ENCODE measurements at regions not wholly inside any gene's neighbourhood (a gene's known extent, or its start where the extent isn't known, plus 50 kb on each side); places are given as distances from the start of the nearest gene placed in this dataset.
A peak's percentile ranks its signal among the peaks of the same experiment; 100 is the strongest.
"Not testable (repeated sequence)": the region's sequence is repeated elsewhere in the genome, so short reads cannot be mapped to it uniquely, and the experiment has no call there.

DNA sequence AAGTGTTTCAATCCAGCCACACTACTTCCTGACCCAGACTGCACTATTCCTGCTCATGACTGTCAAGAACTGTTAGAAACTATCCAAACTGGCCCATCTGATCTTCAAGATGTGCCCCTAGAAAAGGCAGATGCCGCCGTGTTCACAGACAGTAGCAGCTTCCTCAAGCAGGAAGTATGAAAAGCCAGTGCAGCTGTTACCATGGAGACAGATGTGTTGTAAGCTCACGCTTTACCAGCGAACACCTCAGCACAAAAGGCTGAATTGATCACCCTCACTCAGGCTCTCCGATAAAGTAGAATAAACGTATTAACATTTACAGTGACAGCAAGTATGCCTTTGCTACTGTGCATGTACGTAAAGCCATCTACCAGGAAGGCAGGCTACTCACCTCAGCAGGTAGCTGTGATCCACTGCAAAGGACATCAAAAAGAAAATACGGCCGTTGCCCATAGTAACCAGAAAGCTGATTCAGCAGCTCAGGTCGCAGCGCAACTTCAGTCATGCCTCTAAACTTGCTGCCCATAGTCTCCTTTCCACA, 132.9 kb upstream of the ROPN1B start:
- not testable (repeated sequence) for H3K4me3 ChIP-seq (ENCODE audit: low read length in 2 of 2); H3K9me3 ChIP-seq (replicated peaks in 1 of 2; ENCODE audit: control insufficient read depth in 2 of 2, insufficient read depth in 1 of 2, low read depth in 1 of 2, low read length in 2 of 2); H2BK5ac ChIP-seq (ENCODE audit: low read length); H3K27me3 ChIP-seq (ENCODE audit: control insufficient read depth in 3 of 3, insufficient read depth in 3 of 3, low read depth in 1 of 3, low read length in 3 of 3); H3K18ac ChIP-seq (ENCODE audit: low read length); H2BK120ac ChIP-seq (ENCODE audit: low read depth, low read length); H3K27ac ChIP-seq (replicated peaks; ENCODE audit: low read length); H3K4ac ChIP-seq (ENCODE audit: low read length); H3K9ac ChIP-seq (ENCODE audit: low read depth, low read length, poor library complexity); H3K23ac ChIP-seq (ENCODE audit: low read depth, low read length, poor library complexity); H4K91ac ChIP-seq (ENCODE audit: low read depth, low read length, poor library complexity); H3K14ac ChIP-seq (ENCODE audit: low read length); H2BK15ac ChIP-seq (ENCODE audit: low read length); H3K4me1 ChIP-seq (ENCODE audit: control insufficient read depth in 2 of 2, insufficient read depth in 1 of 2, low read depth in 1 of 2, low read length in 2 of 2); H3K79me1 ChIP-seq (ENCODE audit: low read depth, low read length); H3K4me2 ChIP-seq (ENCODE audit: insufficient read depth, low read length, poor library complexity, severe bottlenecking); H2AK5ac ChIP-seq (ENCODE audit: low read depth, low read length); H4K8ac ChIP-seq (ENCODE audit: low read depth, low read length); H3K36me3 ChIP-seq (replicated peaks in 1 of 2; ENCODE audit: control insufficient read depth in 2 of 2, insufficient read depth in 2 of 2, low read length in 2 of 2); DNase-seq (ENCODE audit: low spot score); H2BK12ac ChIP-seq (ENCODE audit: low read length)
- no CpG with 5 or more reads among the region's 11 CpGs for WGBS, 2 donors (ENCODE audit: extremely low coverage in 2 of 2, insufficient read length in 2 of 2, insufficient replicate concordance in 1 of 2)
- peak overlapping the region; percentile 49 for H2AFZ ChIP-seq (ENCODE audit: low read length)

DNA sequence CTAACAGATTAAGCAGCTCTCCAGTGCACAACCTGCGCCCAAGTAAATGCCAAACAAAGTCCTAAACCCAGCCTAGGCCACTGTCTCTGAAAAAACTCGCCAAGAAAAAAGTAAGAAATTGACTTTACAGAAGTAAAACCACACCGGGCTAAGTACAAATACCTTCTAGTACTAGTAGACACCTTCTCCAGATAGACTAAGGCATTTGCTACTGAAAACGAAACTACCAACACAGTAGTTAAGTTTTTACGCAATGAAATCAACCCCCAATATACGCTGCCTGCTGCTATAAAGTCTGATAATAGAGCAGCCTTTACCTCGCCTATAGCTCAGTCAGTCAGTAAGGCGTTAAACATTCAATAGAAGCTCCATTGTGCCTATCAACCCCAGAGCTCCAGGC, 132.2 kb upstream of the ROPN1B start:
- WGBS, 2 donors (ENCODE audit: extremely low coverage in 2 of 2, insufficient read length in 2 of 2, insufficient replicate concordance in 1 of 2): no CpG with 5 or more reads among the region's 8 CpGs
- H3K4ac ChIP-seq (ENCODE audit: low read length); H2BK12ac ChIP-seq (ENCODE audit: low read length); H3K4me1 ChIP-seq (ENCODE audit: control insufficient read depth in 2 of 2, insufficient read depth in 1 of 2, low read depth in 1 of 2, low read length in 2 of 2); H4K8ac ChIP-seq (ENCODE audit: low read depth, low read length); H2AK5ac ChIP-seq (ENCODE audit: low read depth, low read length); H3K79me1 ChIP-seq (ENCODE audit: low read depth, low read length); H4K91ac ChIP-seq (ENCODE audit: low read depth, low read length, poor library complexity); H2AFZ ChIP-seq (ENCODE audit: low read length); H3K4me3 ChIP-seq (ENCODE audit: low read length in 2 of 2); H3K9me3 ChIP-seq (replicated peaks in 1 of 2; ENCODE audit: control insufficient read depth in 2 of 2, insufficient read depth in 1 of 2, low read depth in 1 of 2, low read length in 2 of 2); H3K18ac ChIP-seq (ENCODE audit: low read length); H3K4me2 ChIP-seq (ENCODE audit: insufficient read depth, low read length, poor library complexity, severe bottlenecking); H3K27ac ChIP-seq (replicated peaks; ENCODE audit: low read length); H2BK120ac ChIP-seq (ENCODE audit: low read depth, low read length); H3K14ac ChIP-seq (ENCODE audit: low read length); H3K9ac ChIP-seq (ENCODE audit: low read depth, low read length, poor library complexity); H3K36me3 ChIP-seq (replicated peaks in 1 of 2; ENCODE audit: control insufficient read depth in 2 of 2, insufficient read depth in 2 of 2, low read length in 2 of 2); H3K27me3 ChIP-seq (ENCODE audit: control insufficient read depth in 3 of 3, insufficient read depth in 3 of 3, low read depth in 1 of 3, low read length in 3 of 3); H2BK15ac ChIP-seq (ENCODE audit: low read length); H2BK5ac ChIP-seq (ENCODE audit: low read length); DNase-seq (ENCODE audit: low spot score); H3K23ac ChIP-seq (ENCODE audit: low read depth, low read length, poor library complexity): not testable (repeated sequence)

DNA sequence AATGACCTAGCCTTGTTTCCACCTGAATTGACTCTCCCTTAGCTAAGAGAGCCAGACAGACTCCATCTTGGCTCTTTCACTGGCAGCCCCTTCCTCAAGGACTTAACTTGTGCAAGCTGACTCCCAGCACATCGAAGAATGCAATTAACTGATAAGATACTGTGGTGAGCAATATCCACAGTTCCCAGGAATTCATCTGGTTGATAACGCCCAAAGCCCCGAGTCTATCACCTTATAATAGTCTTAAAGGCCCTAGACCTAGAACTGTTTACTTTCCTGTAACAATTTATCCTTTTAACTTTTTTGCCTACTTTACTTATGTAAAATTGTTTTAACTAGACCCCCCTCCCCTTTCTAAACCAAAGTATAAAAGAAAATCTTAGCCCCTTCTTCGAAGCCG, 130.1 kb upstream of the ROPN1B start:
- not testable (repeated sequence) for H2BK5ac ChIP-seq (ENCODE audit: low read length); H2AFZ ChIP-seq (ENCODE audit: low read length); H3K14ac ChIP-seq (ENCODE audit: low read length); H3K79me1 ChIP-seq (ENCODE audit: low read depth, low read length); DNase-seq (ENCODE audit: low spot score); H3K9me3 ChIP-seq (replicated peaks in 1 of 2; ENCODE audit: control insufficient read depth in 2 of 2, insufficient read depth in 1 of 2, low read depth in 1 of 2, low read length in 2 of 2); H3K4me3 ChIP-seq (ENCODE audit: low read length in 2 of 2); H2BK120ac ChIP-seq (ENCODE audit: low read depth, low read length); H3K23ac ChIP-seq (ENCODE audit: low read depth, low read length, poor library complexity); H2BK12ac ChIP-seq (ENCODE audit: low read length); H3K4me2 ChIP-seq (ENCODE audit: insufficient read depth, low read length, poor library complexity, severe bottlenecking); H3K18ac ChIP-seq (ENCODE audit: low read length); H2BK15ac ChIP-seq (ENCODE audit: low read length); H3K4ac ChIP-seq (ENCODE audit: low read length); H3K27me3 ChIP-seq (ENCODE audit: control insufficient read depth in 3 of 3, insufficient read depth in 3 of 3, low read depth in 1 of 3, low read length in 3 of 3); H3K27ac ChIP-seq (replicated peaks; ENCODE audit: low read length); H4K91ac ChIP-seq (ENCODE audit: low read depth, low read length, poor library complexity); H3K4me1 ChIP-seq (ENCODE audit: control insufficient read depth in 2 of 2, insufficient read depth in 1 of 2, low read depth in 1 of 2, low read length in 2 of 2); H2AK5ac ChIP-seq (ENCODE audit: low read depth, low read length); H4K8ac ChIP-seq (ENCODE audit: low read depth, low read length); H3K9ac ChIP-seq (ENCODE audit: low read depth, low read length, poor library complexity); H3K36me3 ChIP-seq (replicated peaks in 1 of 2; ENCODE audit: control insufficient read depth in 2 of 2, insufficient read depth in 2 of 2, low read length in 2 of 2)
- no CpG with 5 or more reads among the region's 5 CpGs for WGBS, 2 donors (ENCODE audit: extremely low coverage in 2 of 2, insufficient read length in 2 of 2, insufficient replicate concordance in 1 of 2)

DNA sequence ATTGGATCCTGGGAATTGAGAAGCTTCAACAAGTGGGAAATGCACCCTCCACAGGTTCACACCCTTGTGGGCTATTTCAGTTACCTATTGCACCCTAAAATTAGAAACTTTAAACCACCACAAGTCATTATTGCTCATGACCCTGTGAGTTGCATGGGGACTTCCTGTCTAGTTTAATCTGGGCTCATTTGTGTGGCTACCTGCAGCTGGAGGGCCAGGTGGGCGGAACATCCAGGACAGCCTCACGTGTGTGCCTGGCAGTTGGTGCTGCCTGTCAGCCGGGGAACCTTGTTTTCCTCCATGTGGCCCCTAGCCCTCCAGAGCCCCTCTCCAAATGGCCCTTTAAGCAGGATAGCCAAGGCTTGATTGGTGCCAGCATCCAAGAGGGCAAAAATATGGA, 128.5 kb upstream of the ROPN1B start:
- not testable (repeated sequence) for H2BK15ac ChIP-seq (ENCODE audit: low read length); H3K4ac ChIP-seq (ENCODE audit: low read length); H3K79me1 ChIP-seq (ENCODE audit: low read depth, low read length); H3K18ac ChIP-seq (ENCODE audit: low read length); H2BK12ac ChIP-seq (ENCODE audit: low read length); H3K36me3 ChIP-seq (replicated peaks in 1 of 2; ENCODE audit: control insufficient read depth in 2 of 2, insufficient read depth in 2 of 2, low read length in 2 of 2); H3K4me1 ChIP-seq (ENCODE audit: control insufficient read depth in 2 of 2, insufficient read depth in 1 of 2, low read depth in 1 of 2, low read length in 2 of 2); DNase-seq (ENCODE audit: low spot score); H3K4me2 ChIP-seq (ENCODE audit: insufficient read depth, low read length, poor library complexity, severe bottlenecking); H3K4me3 ChIP-seq (ENCODE audit: low read length in 2 of 2); H2BK120ac ChIP-seq (ENCODE audit: low read depth, low read length); H2AK5ac ChIP-seq (ENCODE audit: low read depth, low read length); H3K27ac ChIP-seq (replicated peaks; ENCODE audit: low read length); H3K27me3 ChIP-seq (ENCODE audit: control insufficient read depth in 3 of 3, insufficient read depth in 3 of 3, low read depth in 1 of 3, low read length in 3 of 3); H4K91ac ChIP-seq (ENCODE audit: low read depth, low read length, poor library complexity); H2BK5ac ChIP-seq (ENCODE audit: low read length); H3K23ac ChIP-seq (ENCODE audit: low read depth, low read length, poor library complexity); H3K14ac ChIP-seq (ENCODE audit: low read length); H3K9me3 ChIP-seq (replicated peaks in 1 of 2; ENCODE audit: control insufficient read depth in 2 of 2, insufficient read depth in 1 of 2, low read depth in 1 of 2, low read length in 2 of 2); H3K9ac ChIP-seq (ENCODE audit: low read depth, low read length, poor library complexity); H2AFZ ChIP-seq (ENCODE audit: low read length)
- no CpG with 5 or more reads among the region's 3 CpGs for WGBS, 2 donors (ENCODE audit: extremely low coverage in 2 of 2, insufficient read length in 2 of 2, insufficient replicate concordance in 1 of 2)
- H4K8ac ChIP-seq (ENCODE audit: low read depth, low read length): peak overlapping the region; percentile 4

Measured in neuronal stem cell (in vitro differentiated cells).